Ishikawa (cell line): ENCODE measurements at regions not wholly inside any gene's neighbourhood (a gene's known extent, or its start where the extent isn't known, plus 50 kb on each side); places are given as distances from the start of the nearest gene placed in this dataset.

Experiments used
- CEBPB ChIP-seq: IDR thresholded peaks from 2 replicates; pipeline ENCODE4 v1.6.1; 2012
- CREB1 ChIP-seq: IDR thresholded peaks from 2 replicates; pipeline ENCODE4 v1.6.1; 2012; ENCODE audit warnings: low read depth
- EGR1 ChIP-seq: IDR thresholded peaks from 2 replicates; pipeline ENCODE4 v1.6.1; 2012
- EP300 ChIP-seq: IDR thresholded peaks from 2 replicates; pipeline ENCODE4 v1.6.1; 2012; ENCODE audit warnings: borderline replicate concordance
- FOXM1 ChIP-seq: IDR thresholded peaks from 2 replicates; pipeline ENCODE4 v1.6.1; 2012; ENCODE audit warnings: low read depth, borderline replicate concordance
- NFIC ChIP-seq: IDR thresholded peaks from 2 replicates; pipeline ENCODE4 v1.6.1; 2012
- RAD21 ChIP-seq: IDR thresholded peaks from 2 replicates; pipeline ENCODE4 v1.6.1; 2012; ENCODE audit warnings: low read depth
- TAF1 ChIP-seq: IDR thresholded peaks from 2 replicates; pipeline ENCODE4 v1.6.1; 2012; ENCODE audit warnings: low read depth, mild to moderate bottlenecking
- TCF12 ChIP-seq: IDR thresholded peaks from 2 replicates; pipeline ENCODE4 v1.6.1; 2012; ENCODE audit warnings: low read depth
- TEAD4 ChIP-seq: IDR thresholded peaks from 2 replicates; pipeline ENCODE4 v1.6.1; 2012
- YY1 ChIP-seq: IDR thresholded peaks from 2 replicates; pipeline ENCODE4 v1.6.1; 2012; ENCODE audit warnings: low read depth
- ZBTB7A ChIP-seq: IDR thresholded peaks from 2 replicates; pipeline ENCODE4 v1.6.1; 2012; ENCODE audit warnings: low read depth
- TF ChIP-seq, protein P1 (sequence below): IDR thresholded peaks from 2 replicates; pipeline ENCODE4 v1.6.1; 2012; ENCODE audit warnings: low read depth, mild to moderate bottlenecking
- TF ChIP-seq, protein P2 (sequence below): IDR thresholded peaks from 2 replicates; pipeline ENCODE4 v1.6.1; 2012
- TF ChIP-seq, protein P3 (sequence below): IDR thresholded peaks from 2 replicates; pipeline ENCODE4 v1.6.1; 2012

DNA sequence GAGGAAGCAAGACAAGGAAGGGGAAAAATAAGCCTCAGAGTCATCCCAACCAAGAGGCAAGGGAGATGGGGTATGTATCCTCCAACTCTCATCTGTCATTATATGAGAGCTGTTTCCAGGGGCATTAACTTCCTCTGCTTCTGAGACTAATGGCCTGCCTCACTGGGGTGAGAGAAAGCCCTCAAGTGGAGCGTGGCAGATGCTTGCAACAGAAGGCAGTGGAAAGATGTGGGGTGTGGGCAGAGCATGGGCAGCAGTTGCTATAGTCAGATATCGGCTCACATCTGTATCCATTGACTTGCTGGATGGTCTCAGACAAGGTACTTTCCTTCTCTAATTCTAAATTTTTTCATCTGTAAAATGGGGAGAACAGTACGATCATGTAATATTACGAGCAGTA, 81.7 kb upstream of the PLCL2 start:
- no peak for TF ChIP-seq ZBTB7A
- TF ChIP-seq YY1 = no peak
- TF ChIP-seq EP300 = no peak
- no peak for TF ChIP-seq NFIC
- TF ChIP-seq, protein P1, sequence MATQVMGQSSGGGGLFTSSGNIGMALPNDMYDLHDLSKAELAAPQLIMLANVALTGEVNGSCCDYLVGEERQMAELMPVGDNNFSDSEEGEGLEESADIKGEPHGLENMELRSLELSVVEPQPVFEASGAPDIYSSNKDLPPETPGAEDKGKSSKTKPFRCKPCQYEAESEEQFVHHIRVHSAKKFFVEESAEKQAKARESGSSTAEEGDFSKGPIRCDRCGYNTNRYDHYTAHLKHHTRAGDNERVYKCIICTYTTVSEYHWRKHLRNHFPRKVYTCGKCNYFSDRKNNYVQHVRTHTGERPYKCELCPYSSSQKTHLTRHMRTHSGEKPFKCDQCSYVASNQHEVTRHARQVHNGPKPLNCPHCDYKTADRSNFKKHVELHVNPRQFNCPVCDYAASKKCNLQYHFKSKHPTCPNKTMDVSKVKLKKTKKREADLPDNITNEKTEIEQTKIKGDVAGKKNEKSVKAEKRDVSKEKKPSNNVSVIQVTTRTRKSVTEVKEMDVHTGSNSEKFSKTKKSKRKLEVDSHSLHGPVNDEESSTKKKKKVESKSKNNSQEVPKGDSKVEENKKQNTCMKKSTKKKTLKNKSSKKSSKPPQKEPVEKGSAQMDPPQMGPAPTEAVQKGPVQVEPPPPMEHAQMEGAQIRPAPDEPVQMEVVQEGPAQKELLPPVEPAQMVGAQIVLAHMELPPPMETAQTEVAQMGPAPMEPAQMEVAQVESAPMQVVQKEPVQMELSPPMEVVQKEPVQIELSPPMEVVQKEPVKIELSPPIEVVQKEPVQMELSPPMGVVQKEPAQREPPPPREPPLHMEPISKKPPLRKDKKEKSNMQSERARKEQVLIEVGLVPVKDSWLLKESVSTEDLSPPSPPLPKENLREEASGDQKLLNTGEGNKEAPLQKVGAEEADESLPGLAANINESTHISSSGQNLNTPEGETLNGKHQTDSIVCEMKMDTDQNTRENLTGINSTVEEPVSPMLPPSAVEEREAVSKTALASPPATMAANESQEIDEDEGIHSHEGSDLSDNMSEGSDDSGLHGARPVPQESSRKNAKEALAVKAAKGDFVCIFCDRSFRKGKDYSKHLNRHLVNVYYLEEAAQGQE = no peak

DNA sequence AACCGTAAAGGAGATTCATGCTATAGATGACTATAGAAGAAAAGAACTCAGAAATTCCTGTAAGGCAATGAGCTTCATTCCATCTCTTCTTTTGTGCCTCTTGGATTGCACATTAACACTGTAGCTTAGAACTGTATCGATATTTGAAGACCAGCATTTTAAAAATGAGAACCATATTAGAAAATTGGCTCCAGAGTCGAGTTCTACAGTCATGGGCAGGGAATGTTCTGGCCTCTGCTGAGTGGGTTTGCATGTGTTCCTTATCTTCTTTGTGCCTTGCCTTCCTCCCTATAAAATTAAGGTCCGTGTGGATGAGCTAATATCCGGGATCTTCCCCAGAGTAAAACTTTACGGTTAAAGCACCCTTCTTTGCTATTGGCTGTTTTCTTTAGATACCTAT, 77.4 kb upstream of the PLCL2 start:
- no peak for TF ChIP-seq EGR1
- TF ChIP-seq RAD21 = no peak
- no peak for TF ChIP-seq FOXM1

DNA sequence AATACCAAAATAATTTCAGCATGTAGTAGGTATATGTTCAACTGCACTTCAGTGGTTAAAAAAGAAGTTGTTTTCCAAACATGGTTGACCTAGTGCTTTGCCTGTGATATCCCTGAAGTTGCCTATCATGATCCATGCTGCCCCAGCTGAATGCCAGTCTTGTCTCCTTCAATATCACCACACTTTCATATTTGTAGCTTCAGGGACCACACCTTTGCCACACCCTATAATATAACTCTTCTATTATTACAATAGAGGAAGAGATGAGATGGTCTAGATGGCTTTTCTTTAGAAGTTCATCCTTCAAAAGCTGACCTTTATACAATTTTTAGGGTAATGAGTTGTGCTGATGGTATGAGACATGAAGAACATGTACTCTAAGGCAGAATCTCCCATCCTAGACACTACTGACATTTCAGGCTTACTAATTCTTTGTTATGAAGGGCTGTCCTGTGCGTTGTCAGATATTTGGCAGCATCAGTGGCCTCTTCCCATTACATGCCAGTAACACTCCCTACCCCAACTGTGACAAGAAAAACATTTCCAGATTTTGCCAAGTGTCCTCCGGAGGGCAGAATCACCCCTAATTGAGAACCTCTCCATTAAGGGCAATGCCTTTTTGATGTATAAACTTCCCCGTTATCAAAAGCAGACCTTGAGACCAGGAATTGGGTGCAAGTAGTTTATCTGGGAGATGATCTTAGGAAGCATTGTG, 76.2 kb upstream of the PLCL2 start:
- TF ChIP-seq TEAD4 = no peak
- TF ChIP-seq, protein P2, sequence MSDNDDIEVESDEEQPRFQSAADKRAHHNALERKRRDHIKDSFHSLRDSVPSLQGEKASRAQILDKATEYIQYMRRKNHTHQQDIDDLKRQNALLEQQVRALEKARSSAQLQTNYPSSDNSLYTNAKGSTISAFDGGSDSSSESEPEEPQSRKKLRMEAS = no peak
- TF ChIP-seq YY1 = no peak
- TF ChIP-seq ZBTB7A = no peak
- no peak for TF ChIP-seq FOXM1

DNA sequence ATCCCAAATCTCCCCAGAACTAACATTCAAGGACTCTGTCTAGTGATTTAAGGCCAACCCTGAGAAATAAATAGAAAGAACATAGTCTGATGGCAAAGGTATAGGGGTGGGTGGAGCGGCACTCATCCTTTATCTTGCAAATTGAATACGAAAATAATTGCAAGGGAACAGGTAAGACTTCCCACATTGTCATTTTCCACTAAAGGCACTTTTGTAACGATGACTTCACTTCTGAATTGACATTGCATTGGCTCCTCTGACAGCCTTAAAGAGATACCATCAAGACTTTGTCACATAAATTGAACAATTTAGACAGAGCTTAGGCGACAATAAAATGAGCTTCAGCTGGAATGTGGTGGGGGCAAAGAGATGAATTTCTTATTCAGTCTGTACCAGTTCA, 75.3 kb upstream of the PLCL2 start:
- TF ChIP-seq RAD21 (no peak), CEBPB (no peak)

DNA sequence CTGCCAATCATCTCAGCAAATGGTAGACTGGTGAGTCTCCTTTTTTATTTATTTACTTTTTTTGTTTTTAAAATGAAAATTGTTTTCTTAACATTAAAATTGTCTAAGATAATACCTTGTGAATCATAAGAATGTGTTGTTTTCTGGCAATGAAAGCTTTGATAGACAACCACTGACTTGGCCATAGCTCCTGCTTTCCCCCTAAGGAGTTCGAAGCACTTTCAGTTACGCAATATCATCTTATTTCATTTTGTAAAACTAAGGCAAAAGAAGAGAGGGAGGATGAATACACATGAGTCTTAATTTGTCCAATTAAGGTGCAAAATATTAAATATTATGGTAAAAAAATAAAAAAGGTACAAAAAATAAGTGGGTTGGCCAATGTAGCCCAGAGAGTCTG, 74.8 kb upstream of the PLCL2 start:
- TF ChIP-seq, protein P1 = no peak
- TF ChIP-seq EGR1 = no peak
- TF ChIP-seq, protein P2 = no peak
- TF ChIP-seq TEAD4 = no peak
- no peak for TF ChIP-seq YY1
- TF ChIP-seq ZBTB7A = no peak
- no peak for TF ChIP-seq TCF12
- no peak for TF ChIP-seq EP300
- TF ChIP-seq, protein P3, sequence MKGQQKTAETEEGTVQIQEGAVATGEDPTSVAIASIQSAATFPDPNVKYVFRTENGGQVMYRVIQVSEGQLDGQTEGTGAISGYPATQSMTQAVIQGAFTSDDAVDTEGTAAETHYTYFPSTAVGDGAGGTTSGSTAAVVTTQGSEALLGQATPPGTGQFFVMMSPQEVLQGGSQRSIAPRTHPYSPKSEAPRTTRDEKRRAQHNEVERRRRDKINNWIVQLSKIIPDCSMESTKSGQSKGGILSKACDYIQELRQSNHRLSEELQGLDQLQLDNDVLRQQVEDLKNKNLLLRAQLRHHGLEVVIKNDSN = no peak
- no peak for TF ChIP-seq FOXM1
- no peak for TF ChIP-seq CEBPB
- TF ChIP-seq RAD21 = no peak
- TF ChIP-seq TAF1 = no peak
- TF ChIP-seq NFIC = no peak

DNA sequence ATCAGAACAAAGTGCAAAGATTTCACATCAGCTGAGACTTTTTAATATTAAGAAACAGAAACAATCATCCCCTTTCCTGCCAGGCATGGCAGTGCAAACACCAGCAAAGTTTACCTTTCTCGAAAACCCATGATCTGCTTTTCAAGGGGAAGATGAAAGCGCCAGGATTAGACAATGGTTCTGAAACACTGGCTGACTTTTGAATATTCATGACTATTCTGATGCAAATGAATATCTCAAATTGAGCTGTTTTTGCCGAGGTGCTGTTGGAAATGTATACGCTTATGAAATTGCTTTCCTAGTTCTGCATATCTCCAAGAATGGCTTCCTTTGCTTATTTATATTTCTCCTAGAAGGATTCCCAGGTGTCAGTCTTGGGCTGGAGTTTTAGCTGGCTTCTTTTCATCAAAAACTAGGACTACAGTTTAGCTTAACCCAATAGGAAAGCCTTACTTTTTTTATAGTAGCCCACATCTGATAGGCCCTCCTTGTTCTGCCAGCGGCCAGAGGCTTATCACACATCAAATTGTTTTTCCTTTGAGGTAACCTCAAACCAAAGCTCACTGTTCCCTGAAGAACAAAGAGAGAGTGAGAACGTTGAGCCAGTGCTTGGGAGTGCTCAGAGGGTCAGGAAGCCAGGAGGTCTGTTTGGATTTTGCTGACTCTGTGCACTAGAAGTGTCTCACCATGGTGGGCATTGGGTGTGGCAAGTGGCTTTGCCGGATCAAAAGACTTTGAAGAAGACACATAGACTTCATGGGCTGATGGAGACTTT, 74.0 kb upstream of the PLCL2 start:
- no peak for TF ChIP-seq CREB1
- TF ChIP-seq TEAD4 = no peak
- no peak for TF ChIP-seq EGR1
- TF ChIP-seq NFIC = no peak
- TF ChIP-seq FOXM1 = no peak
- TF ChIP-seq TAF1 = no peak
- no peak for TF ChIP-seq EP300
- TF ChIP-seq RAD21 = no peak
- TF ChIP-seq CEBPB = no peak
- no peak for TF ChIP-seq TCF12
- no peak for TF ChIP-seq YY1
- TF ChIP-seq, protein P2 = no peak

DNA sequence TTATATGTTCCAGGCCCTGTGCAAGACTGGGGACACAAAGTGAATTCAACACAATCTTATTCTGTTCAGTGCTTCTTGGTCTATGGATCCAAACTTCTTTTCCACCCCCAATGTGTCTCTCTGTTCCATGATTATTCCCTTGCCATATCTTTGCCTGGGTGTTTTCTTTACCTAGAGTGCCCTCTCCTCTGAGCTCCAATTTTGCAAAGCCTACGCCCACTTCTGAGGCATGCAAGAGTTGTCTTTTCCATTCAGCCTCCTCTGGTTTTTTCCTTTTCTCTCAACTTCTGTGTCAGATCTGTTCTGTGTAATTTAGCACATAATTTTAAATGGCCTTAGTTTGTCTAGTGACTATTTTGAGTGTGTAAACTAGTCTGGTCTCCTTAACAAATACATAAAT, 72.8 kb upstream of the PLCL2 start:
- TF ChIP-seq, protein P3 = no peak
- TF ChIP-seq, protein P2 = no peak
- TF ChIP-seq EP300 (no peak), EGR1 (no peak), YY1 (no peak), CREB1 (no peak)
- TF ChIP-seq, protein P1 = no peak
